ENCODE measurements at regions not wholly inside any gene's neighbourhood (a gene's known extent, or its start where the extent isn't known, plus 50 kb on each side); places are given as distances from the start of the nearest gene placed in this dataset.

- intact Hi-C loops (cut with micrococcal nuclease), result no loop called here
- no peaks in the 10 kb centered on the region for H3K4me1 ChIP-seq (ENCODE audit: control insufficient read depth in 1 of 2, insufficient read depth in 2 of 2, low read length in 2 of 2)
- H3K9ac ChIP-seq (ENCODE audit: low read length), result no peak overlapping the region
- no peak overlapping the region for H3K27ac ChIP-seq (ENCODE audit: low read depth, low read length)
- no peak for TF ChIP-seq EZH2phosphoT487 (IDR thresholded peaks at IDR 0.05; ENCODE audit: borderline replicate concordance)
- TF ChIP-seq POLR2A (IDR thresholded peaks at IDR 0.05; ENCODE audit: borderline replicate concordance, extremely low read depth, insufficient read depth, insufficient read length), result no peak
- TF ChIP-seq ATF3 (IDR thresholded peaks at IDR 0.05), result no peak
- TF ChIP-seq POLR2AphosphoS5 (IDR thresholded peaks at IDR 0.05; ENCODE audit: low read depth, low read length), result no peak
- TF ChIP-seq RAD21 (IDR thresholded peaks at IDR 0.05; ENCODE audit: low read depth), result no peak
- TF ChIP-seq TCF7L2 (IDR thresholded peaks at IDR 0.05; ENCODE audit: borderline replicate concordance, extremely low read depth, insufficient read depth, insufficient read length), result no peak
- TF ChIP-seq ZFX (IDR thresholded peaks at IDR 0.05), result no peak
- no peak for TF ChIP-seq SP1 (IDR thresholded peaks at IDR 0.05; ENCODE audit: low read depth)
- no peak for TF ChIP-seq EZH2 (IDR thresholded peaks at IDR 0.05)
- no peak for TF ChIP-seq ZNF274 (IDR thresholded peaks at IDR 0.05; ENCODE audit: low read depth, low read length)
- no peak for TF ChIP-seq CBX3 (IDR thresholded peaks at IDR 0.05; ENCODE audit: low read depth)
- TF ChIP-seq YY1 (IDR thresholded peaks at IDR 0.05; ENCODE audit: extremely low read depth, insufficient replicate concordance, low read depth, low read length), result no peak
- no peak for TF ChIP-seq FOSL1 (IDR thresholded peaks at IDR 0.05; ENCODE audit: low read depth)
- TF ChIP-seq CEBPB (IDR thresholded peaks at IDR 0.05; ENCODE audit: low read depth), result no peak
- no peaks in the 10 kb centered on the region for H3K79me2 ChIP-seq (ENCODE audit: insufficient read depth, low read length)
- H3K4me2 ChIP-seq (ENCODE audit: low read length), result no peak overlapping the region
- no peak for DNase-seq (ENCODE audit: low read depth, low spot score)
- H3K36me3 ChIP-seq (ENCODE audit: control insufficient read depth in 1 of 2, insufficient read depth in 2 of 2, low read length in 2 of 2), result no peaks in the 10 kb centered on the region
- H3K9me3 ChIP-seq (ENCODE audit: control insufficient read depth in 1 of 2, insufficient read depth in 1 of 2, low read depth in 1 of 2, low read length in 2 of 2), result no peaks in the 10 kb centered on the region
- BruUV-seq (replicated peaks), result no TSS peak
- POLR2A ChIA-PET, result no interaction called here
- H3K9me2 ChIP-seq (ENCODE audit: insufficient read depth), result no peaks in the 10 kb centered on the region
- CTCF ChIA-PET, result no interaction called here
- RAD21 ChIA-PET (ENCODE audit: low non-redundant PET in 1 of 2, low total read pairs in 2 of 2, uncharacterized antibody in 2 of 2, unreplicated experiment in 2 of 2), result no interaction called here
- H2AFZ ChIP-seq (ENCODE audit: low read depth, low read length, poor library complexity, severe bottlenecking), result no peak overlapping the region
- H4K20me1 ChIP-seq (ENCODE audit: insufficient read depth), result no peaks in the 10 kb centered on the region
- ATAC-seq, result no peak
- no peak overlapping the region for H3K4me3 ChIP-seq (replicated peaks in 1 of 2; ENCODE audit: low read depth in 1 of 2, low read length in 2 of 2)
- H3K27me3 ChIP-seq (ENCODE audit: insufficient read depth, low read length), result no peaks in the 10 kb centered on the region
These were observed 712.9 kb upstream of the GOLIM4 start for GRCh38 chr3:168808596-168808995.
